Gastrocnemius medialis (tissue), 4 donors: ENCODE measurements at regions not wholly inside any gene's neighbourhood (a gene's known extent, or its start where the extent isn't known, plus 50 kb on each side); places are given as distances from the start of the nearest gene placed in this dataset.

Experiments used
- ATAC-seq, 2 donors: fragments of 150-250 bp; one replicate each; pipeline ENCODE4 v1.9.1; 2016
- DNase-seq, 2 donors: peaks; one replicate each; pipeline ENCODE4 v3.0.0-alpha.2; 2019
- H3K27ac ChIP-seq, 4 donors: fragments of 200-600 bp; sonication (generic); 1 replicate in 1 of 4; 2 replicates in 3 of 4; pipeline ENCODE4 v1.5.1; 2016 to 2018; ENCODE audit warnings: mild to moderate bottlenecking in 2 of 4, moderate library complexity in 1 of 4
- H3K27me3 ChIP-seq, 3 donors: fragments of 200-600 bp; sonication (generic) in 2 of 3; 1 replicate in 1 of 3; 2 replicates in 2 of 3; pipeline versions ENCODE4 v1.5.1 to v1.6.0; 2016 to 2019; ENCODE audit warnings: mild to moderate bottlenecking in 1 of 3, moderate library complexity in 1 of 3
- H3K36me3 ChIP-seq, 2 donors: fragments of 200-600 bp; sonication (generic) in 1 of 2; one replicate each; pipeline ENCODE4 v1.5.1; 2017 to 2018
- H3K4me1 ChIP-seq, 2 donors: fragments of 200-600 bp; sonication (generic) in 1 of 2; one replicate each; pipeline ENCODE4 v1.5.1; 2016 to 2017; ENCODE audit warnings: mild to moderate bottlenecking in 2 of 2
- H3K4me3 ChIP-seq, 4 donors: fragments of 200-600 bp; sonication (generic) in 3 of 4; 1 replicate in 1 of 4; 2 replicates in 3 of 4; pipeline ENCODE4 v1.5.1; 2016 to 2019; ENCODE audit warnings: mild to moderate bottlenecking in 2 of 4
- H3K9me3 ChIP-seq, 3 donors: fragments of 200-600 bp; sonication (generic) in 2 of 3; 1 replicate in 1 of 3; 2 replicates in 2 of 3; pipeline ENCODE4 v1.5.1; 2016 to 2019
- POLR2A ChIP-seq, 2 donors: fragments of 450-650 bp; IDR thresholded peaks; one replicate each; pipeline ENCODE4 v1.6.1; 2017; ENCODE audit warnings: antibody characterized with exemption in 2 of 2, mild to moderate bottlenecking in 2 of 2, moderate library complexity in 2 of 2
- in situ Hi-C, 4 donors: fragments of 200-750 bp; cut with MboI; loops; one replicate each; pipeline versions ENCODE4 v1.15.0 to v1.8.0; 2017; ENCODE audit warnings: low sequenced_read_pairs in 4 of 4
- intact Hi-C: fragments of 100-400 bp; cut with DNase I; formaldehyde crosslinking; loops from one replicate; pipeline ENCODE4 v1.15.1; 2023; ENCODE audit warnings: low total_unique reads
- TF ChIP-seq, protein P1 (sequence below), 5 experiments: fragments of 450-650 bp in 3 of 5; fragments of 200-600 bp in 2 of 5; sonication (generic) in 2 of 5; IDR thresholded peaks in 4 of 5; conservative IDR thresholded peaks in 1 of 5; 1 replicate in 4 of 5; 2 replicates in 1 of 5; pipeline ENCODE4 v1.5.1; 2016 to 2019; ENCODE audit warnings: antibody characterized with exemption in 5 of 5, mild to moderate bottlenecking in 3 of 5, moderate library complexity in 3 of 5

DNA sequence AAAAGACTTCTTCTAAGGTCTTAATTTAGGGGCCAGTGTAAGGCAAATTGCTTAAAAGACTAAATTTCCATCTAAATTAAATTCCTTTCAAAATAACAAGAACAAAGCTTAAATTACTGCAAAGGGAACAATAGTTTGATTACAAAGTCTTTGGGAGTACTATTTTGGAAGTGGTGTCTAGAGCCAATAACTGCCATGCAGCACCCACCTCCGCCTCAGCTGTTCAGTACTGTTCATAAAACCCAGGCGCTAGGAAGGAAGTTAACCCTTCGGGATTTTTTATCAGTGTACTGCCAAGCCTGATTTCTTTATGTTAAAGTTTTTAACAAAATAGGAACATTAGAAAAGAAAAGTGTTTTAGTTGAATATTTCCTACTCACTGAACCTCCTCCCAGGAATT lies 210.1 kb downstream of the LIG4 start:
- H3K9me3 ChIP-seq, result no peaks in the 10 kb centered on the region
- H3K27ac ChIP-seq, result no peak overlapping the region
- no peaks in the 10 kb centered on the region for H3K36me3 ChIP-seq
- in situ Hi-C loops (no loop called here), intact Hi-C loops (no loop called here)
- no peaks in the 10 kb centered on the region for H3K4me1 ChIP-seq
- TF ChIP-seq POLR2A (IDR thresholded peaks at IDR 0.05), result no peak
- TF ChIP-seq, protein P1, sequence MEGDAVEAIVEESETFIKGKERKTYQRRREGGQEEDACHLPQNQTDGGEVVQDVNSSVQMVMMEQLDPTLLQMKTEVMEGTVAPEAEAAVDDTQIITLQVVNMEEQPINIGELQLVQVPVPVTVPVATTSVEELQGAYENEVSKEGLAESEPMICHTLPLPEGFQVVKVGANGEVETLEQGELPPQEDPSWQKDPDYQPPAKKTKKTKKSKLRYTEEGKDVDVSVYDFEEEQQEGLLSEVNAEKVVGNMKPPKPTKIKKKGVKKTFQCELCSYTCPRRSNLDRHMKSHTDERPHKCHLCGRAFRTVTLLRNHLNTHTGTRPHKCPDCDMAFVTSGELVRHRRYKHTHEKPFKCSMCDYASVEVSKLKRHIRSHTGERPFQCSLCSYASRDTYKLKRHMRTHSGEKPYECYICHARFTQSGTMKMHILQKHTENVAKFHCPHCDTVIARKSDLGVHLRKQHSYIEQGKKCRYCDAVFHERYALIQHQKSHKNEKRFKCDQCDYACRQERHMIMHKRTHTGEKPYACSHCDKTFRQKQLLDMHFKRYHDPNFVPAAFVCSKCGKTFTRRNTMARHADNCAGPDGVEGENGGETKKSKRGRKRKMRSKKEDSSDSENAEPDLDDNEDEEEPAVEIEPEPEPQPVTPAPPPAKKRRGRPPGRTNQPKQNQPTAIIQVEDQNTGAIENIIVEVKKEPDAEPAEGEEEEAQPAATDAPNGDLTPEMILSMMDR (IDR thresholded peaks at IDR 0.05 in 4 of 5, conservative IDR thresholded peaks at IDR 0.05 in 1 of 5), result no peak
- no peaks in the 10 kb centered on the region for H3K27me3 ChIP-seq
- H3K4me3 ChIP-seq, result no peak overlapping the region
- no peak for DNase-seq
- no peak for ATAC-seq

DNA sequence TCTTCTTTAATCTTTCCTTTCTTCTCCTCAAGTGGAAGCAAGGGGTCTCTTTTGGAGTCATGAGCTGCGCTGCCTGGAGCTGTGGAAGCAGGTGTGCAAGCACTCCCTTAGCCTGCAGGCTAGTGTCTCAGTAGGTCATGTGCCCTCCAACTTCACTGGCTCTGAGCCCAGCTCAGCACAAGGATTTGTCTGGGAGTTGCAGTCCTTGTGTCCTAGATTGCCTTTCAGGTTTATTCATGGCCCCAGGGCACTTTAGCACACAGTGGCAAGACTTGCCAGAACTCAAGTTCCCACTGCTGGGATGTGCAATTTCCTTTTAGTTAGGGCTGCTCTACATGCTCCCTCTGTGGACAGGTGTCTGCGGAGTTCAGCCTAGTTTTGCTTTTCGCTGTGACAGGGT lies 211.7 kb downstream of the LIG4 start:
- H3K36me3 ChIP-seq, result no peaks in the 10 kb centered on the region
- DNase-seq (no peak), ATAC-seq (no peak)
- in situ Hi-C loops, result no loop called here
- H3K9me3 ChIP-seq, result no peaks in the 10 kb centered on the region
- no peak for TF ChIP-seq POLR2A (IDR thresholded peaks at IDR 0.05)
- TF ChIP-seq, protein P1 (IDR thresholded peaks at IDR 0.05 in 4 of 5, conservative IDR thresholded peaks at IDR 0.05 in 1 of 5), result no peak
- no peak overlapping the region for H3K27ac ChIP-seq
- intact Hi-C loops, result no loop called here
- no peaks in the 10 kb centered on the region for H3K4me1 ChIP-seq
- no peak overlapping the region for H3K4me3 ChIP-seq
- H3K27me3 ChIP-seq, result no peaks in the 10 kb centered on the region

DNA sequence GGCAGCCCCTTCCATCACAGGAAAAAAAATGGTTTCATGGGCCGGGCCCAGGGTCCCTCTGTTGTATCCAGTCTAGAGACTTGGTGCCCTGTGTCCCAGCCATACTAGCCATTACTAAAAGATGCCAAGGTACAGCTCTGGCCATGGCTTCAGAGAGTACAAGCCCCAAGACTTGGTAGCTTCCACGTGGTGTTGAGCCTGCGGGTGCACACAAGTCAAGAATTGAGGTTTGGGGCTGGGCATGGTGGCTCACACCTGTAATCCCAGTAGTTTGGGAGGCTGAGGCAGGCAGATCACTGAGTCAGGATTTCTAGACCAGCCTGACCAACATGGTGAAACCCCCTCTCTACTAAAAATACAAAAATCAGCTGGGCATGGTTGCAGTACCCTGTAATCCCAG lies 214.3 kb downstream of the LIG4 start:
- Histone ChIP-seq H3K36me3 (no peaks in the 10 kb centered on the region), H3K4me1 (no peaks in the 10 kb centered on the region), H3K4me3 (no peak overlapping the region), H3K9me3 (no peaks in the 10 kb centered on the region), H3K27me3 (no peaks in the 10 kb centered on the region), H3K27ac (no peak overlapping the region)
- in situ Hi-C loops (no loop called here), intact Hi-C loops (no loop called here)
- ATAC-seq (no peak), DNase-seq (no peak)
- TF ChIP-seq, protein P1 (IDR thresholded peaks at IDR 0.05 in 4 of 5, conservative IDR thresholded peaks at IDR 0.05 in 1 of 5), result no peak
- TF ChIP-seq POLR2A (IDR thresholded peaks at IDR 0.05), result no peak

DNA sequence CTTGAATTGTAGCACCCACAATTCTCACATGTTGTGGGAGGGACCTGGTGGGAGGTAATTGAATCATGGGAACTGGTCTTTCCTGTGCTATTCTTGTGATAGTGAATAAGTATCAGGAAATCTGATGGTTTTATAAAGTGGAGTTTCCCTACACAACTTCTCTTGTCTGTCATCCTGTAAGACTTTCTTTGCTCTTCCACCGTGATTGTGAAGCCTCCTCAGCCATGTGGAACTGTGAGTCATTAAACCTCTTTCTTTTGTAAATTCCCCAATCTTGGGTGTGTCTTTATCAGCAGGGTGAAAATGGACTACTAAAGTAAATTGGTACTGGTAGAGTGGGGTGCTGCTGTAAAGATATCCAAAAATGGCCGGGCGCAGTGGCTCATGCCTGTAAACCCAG lies 215.6 kb downstream of the LIG4 start:
- no peak for ATAC-seq
- Histone ChIP-seq H3K4me3 (no peak overlapping the region), H3K9me3 (no peaks in the 10 kb centered on the region), H3K27ac (no peak overlapping the region), H3K4me1 (no peaks in the 10 kb centered on the region), H3K36me3 (no peaks in the 10 kb centered on the region), H3K27me3 (no peaks in the 10 kb centered on the region)
- intact Hi-C loops (no loop called here), in situ Hi-C loops (no loop called here)
- TF ChIP-seq, protein P1 (IDR thresholded peaks at IDR 0.05 in 4 of 5, conservative IDR thresholded peaks at IDR 0.05 in 1 of 5), result no peak
- TF ChIP-seq POLR2A (IDR thresholded peaks at IDR 0.05), result no peak
- DNase-seq, result no peak

DNA sequence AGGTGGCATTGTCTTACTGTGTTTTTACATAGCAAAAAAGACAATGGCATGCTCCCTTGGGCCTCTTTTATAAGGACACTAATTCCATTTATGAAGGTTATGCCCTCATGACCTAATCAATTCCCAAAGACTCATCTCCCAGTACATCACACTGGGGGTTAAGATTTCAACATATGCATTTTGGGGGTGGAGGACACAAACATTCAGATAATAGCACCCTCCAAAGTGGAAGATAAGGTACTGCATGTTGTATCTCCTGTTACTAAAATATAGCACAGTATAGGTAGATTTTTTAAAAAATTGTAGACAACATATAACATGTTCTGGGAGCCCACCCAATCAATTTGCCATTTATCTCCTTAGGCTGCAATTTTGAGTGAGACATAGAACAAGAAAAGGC lies 221.2 kb downstream of the LIG4 start:
- DNase-seq (no peak), ATAC-seq (no peak)
- Histone ChIP-seq H3K4me1 (no peaks in the 10 kb centered on the region), H3K4me3 (no peak overlapping the region), H3K27ac (no peak overlapping the region), H3K27me3 (no peaks in the 10 kb centered on the region), H3K9me3 (no peaks in the 10 kb centered on the region), H3K36me3 (no peaks in the 10 kb centered on the region)
- in situ Hi-C loops, result no loop called here
- intact Hi-C loops, result no loop called here
- TF ChIP-seq, protein P1 (IDR thresholded peaks at IDR 0.05 in 4 of 5, conservative IDR thresholded peaks at IDR 0.05 in 1 of 5), result no peak
- no peak for TF ChIP-seq POLR2A (IDR thresholded peaks at IDR 0.05)
